Spinal cord (tissue), 9 donors: ENCODE measurements at regions not wholly inside any gene's neighbourhood (a gene's known extent, or its start where the extent isn't known, plus 50 kb on each side); places are given as distances from the start of the nearest gene placed in this dataset.
"Not testable (repeated sequence)": the region's sequence is repeated elsewhere in the genome, so short reads cannot be mapped to it uniquely, and the experiment has no call there.

ENCODE experiments used
- DNase-seq, 6 donors: peaks; one replicate each; pipeline versions ENCODE4 v3.0.0 to v3.0.0-alpha.2; 2013 to 2015; ENCODE audit warnings: low spot score in 6 of 6, low read depth in 4 of 6
- H3K27ac ChIP-seq: one replicate; pipeline ENCODE4 v1.5.1; 2013; ENCODE audit warnings: low read depth, low read length, control low read depth
- H3K27me3 ChIP-seq: one replicate; pipeline ENCODE4 v1.6.1; 2013; ENCODE audit warnings: low read length; ENCODE audit not compliant: control insufficient read depth, insufficient read depth
- H3K36me3 ChIP-seq: one replicate; pipeline ENCODE4 v1.6.1; 2013; ENCODE audit warnings: low read length; ENCODE audit not compliant: control insufficient read depth, insufficient read depth
- H3K4me1 ChIP-seq: one replicate; pipeline ENCODE4 v1.6.1; 2013; ENCODE audit warnings: low read length; ENCODE audit not compliant: control insufficient read depth, insufficient read depth
- H3K4me3 ChIP-seq: one replicate; pipeline ENCODE4 v1.5.1; 2013; ENCODE audit warnings: low read depth, low read length, control low read depth
- H3K9me3 ChIP-seq: one replicate; pipeline ENCODE4 v1.6.1; 2013; ENCODE audit warnings: low read length; ENCODE audit not compliant: control insufficient read depth, insufficient read depth
- WGBS: methylation state at CpG from one replicate; pipeline ENCODE4 v1.1.5; 2013; ENCODE audit warnings: missing lambda C conversion rate; ENCODE audit not compliant: insufficient coverage; 5-methylcytosine and 5-hydroxymethylcytosine counted together
- donor health status: healthy.

- no peaks in the 10 kb centered on the region for H3K27me3 ChIP-seq
- no peaks in the 10 kb centered on the region for H3K36me3 ChIP-seq
- H3K4me3 ChIP-seq, result peak overlapping the region; percentile 9
- no CpG with 5 or more reads among the region's 7 CpGs for WGBS
- no peak overlapping the region for H3K27ac ChIP-seq
- no peaks in the 10 kb centered on the region for H3K9me3 ChIP-seq
- H3K4me1 ChIP-seq, result no peaks in the 10 kb centered on the region
- DNase-seq, result peak in 1 of 6 donors; percentile 71
Observed at GRCh38 chr6:102742754-102743356, 1349.3 kb downstream of the GRIK2 start.

GRCh38 chr6:102742028-102742427 lies 1348.5 kb downstream of the GRIK2 start:
- H3K27me3 ChIP-seq, result no peaks in the 10 kb centered on the region
- H3K4me3 ChIP-seq, result no peak overlapping the region
- H3K27ac ChIP-seq, result no peak overlapping the region
- peak in 2 of 6 donors; percentile 74 to 77 for DNase-seq
- no peaks in the 10 kb centered on the region for H3K4me1 ChIP-seq
- H3K36me3 ChIP-seq, result no peaks in the 10 kb centered on the region
- WGBS, result 31% methylated on average over 3 of the region's 4 CpGs
- no peaks in the 10 kb centered on the region for H3K9me3 ChIP-seq

- DNase-seq, result no peak
- 80% methylated on average over 1 of the region's 2 CpGs for WGBS
- H3K9me3 ChIP-seq, result no peaks in the 10 kb centered on the region
- H3K36me3 ChIP-seq, result no peaks in the 10 kb centered on the region
- no peaks in the 10 kb centered on the region for H3K4me1 ChIP-seq
- no peaks in the 10 kb centered on the region for H3K27me3 ChIP-seq
- no peak overlapping the region for H3K27ac ChIP-seq
- H3K4me3 ChIP-seq, result no peak overlapping the region
Observed at GRCh38 chr6:102736941-102737368, 1343.4 kb downstream of the GRIK2 start.

GRCh38 chr6:102732898-102733297 lies 1339.4 kb downstream of the GRIK2 start:
- peaks cover 2% of the 10 kb centered on the region for H3K9me3 ChIP-seq
- no peaks in the 10 kb centered on the region for H3K4me1 ChIP-seq
- 69% methylated on average over 2 of the region's 3 CpGs for WGBS
- no peak overlapping the region for H3K27ac ChIP-seq
- no peak for DNase-seq
- no peak overlapping the region for H3K4me3 ChIP-seq
- H3K27me3 ChIP-seq, result no peaks in the 10 kb centered on the region
- H3K36me3 ChIP-seq, result no peaks in the 10 kb centered on the region

GRCh38 chr6:102722086-102722485 lies 1328.6 kb downstream of the GRIK2 start:
- DNase-seq, H3K36me3 ChIP-seq, H3K9me3 ChIP-seq, H3K4me1 ChIP-seq, H3K27me3 ChIP-seq, H3K27ac ChIP-seq, H3K4me3 ChIP-seq: not testable (repeated sequence)
- 96% methylated on average over 20 of the region's 24 CpGs for WGBS

- Histone ChIP-seq H3K36me3 (no peaks in the 10 kb centered on the region), H3K27ac (no peak overlapping the region), H3K9me3 (no peaks in the 10 kb centered on the region), H3K4me3 (no peak overlapping the region), H3K27me3 (no peaks in the 10 kb centered on the region), H3K4me1 (no peaks in the 10 kb centered on the region)
- DNase-seq, result peak in 2 of 6 donors; percentile 1 to 60
- WGBS, result 13% methylated on average over 1 of the region's 5 CpGs
Observed at GRCh38 chr6:102717737-102718456, 1324.4 kb downstream of the GRIK2 start.

- Histone ChIP-seq H3K9me3 (no peaks in the 10 kb centered on the region), H3K27me3 (no peaks in the 10 kb centered on the region), H3K36me3 (no peaks in the 10 kb centered on the region), H3K4me1 (no peaks in the 10 kb centered on the region), H3K27ac (no peak overlapping the region), H3K4me3 (no peak overlapping the region)
- WGBS, result no CpG with 5 or more reads among the region's 2 CpGs
- DNase-seq, result peak in 1 of 6 donors; percentile 71
Observed at GRCh38 chr6:102717252-102717651, 1323.7 kb downstream of the GRIK2 start.

- Histone ChIP-seq H3K36me3 (no peaks in the 10 kb centered on the region), H3K4me3 (no peak overlapping the region), H3K4me1 (no peaks in the 10 kb centered on the region), H3K9me3 (no peaks in the 10 kb centered on the region), H3K27ac (no peak overlapping the region), H3K27me3 (no peaks in the 10 kb centered on the region)
- WGBS, result 91% methylated on average over 6 of the region's 8 CpGs
- no peak for DNase-seq
Observed at GRCh38 chr6:102701019-102701418, 1307.5 kb downstream of the GRIK2 start.

- no peaks in the 10 kb centered on the region for H3K4me1 ChIP-seq
- no peak overlapping the region for H3K4me3 ChIP-seq
- 89% methylated on average over 1 of the region's 1 CpG for WGBS
- no peaks in the 10 kb centered on the region for H3K9me3 ChIP-seq
- no peak overlapping the region for H3K27ac ChIP-seq
- DNase-seq, result no peak
- H3K27me3 ChIP-seq, result no peaks in the 10 kb centered on the region
- no peaks in the 10 kb centered on the region for H3K36me3 ChIP-seq
Observed at GRCh38 chr6:102686461-102686860, 1293.0 kb downstream of the GRIK2 start.

GRCh38 chr6:102680413-102680812 lies 1286.9 kb downstream of the GRIK2 start:
- DNase-seq, result no peak
- Histone ChIP-seq H3K4me3 (no peak overlapping the region), H3K27ac (no peak overlapping the region), H3K4me1 (no peaks in the 10 kb centered on the region), H3K36me3 (no peaks in the 10 kb centered on the region), H3K27me3 (no peaks in the 10 kb centered on the region), H3K9me3 (no peaks in the 10 kb centered on the region)
- WGBS, result no CpG with 5 or more reads among the region's 2 CpGs
